ENCODE measurements at regions not wholly inside any gene's neighbourhood (a gene's known extent, or its start where the extent isn't known, plus 50 kb on each side); places are given as distances from the start of the nearest gene placed in this dataset.
"Not testable (repeated sequence)": the region's sequence is repeated elsewhere in the genome, so short reads cannot be mapped to it uniquely, and the experiment has no call there.

GRCh38 chr5:51034222-51034901, 348.9 kb upstream of the ISL1 start:
- no peak for DNase-seq (ENCODE audit: low read depth)

GRCh38 chr5:51039424-51040329, 343.6 kb upstream of the ISL1 start:
- no peak for DNase-seq (ENCODE audit: low read depth)

DNA sequence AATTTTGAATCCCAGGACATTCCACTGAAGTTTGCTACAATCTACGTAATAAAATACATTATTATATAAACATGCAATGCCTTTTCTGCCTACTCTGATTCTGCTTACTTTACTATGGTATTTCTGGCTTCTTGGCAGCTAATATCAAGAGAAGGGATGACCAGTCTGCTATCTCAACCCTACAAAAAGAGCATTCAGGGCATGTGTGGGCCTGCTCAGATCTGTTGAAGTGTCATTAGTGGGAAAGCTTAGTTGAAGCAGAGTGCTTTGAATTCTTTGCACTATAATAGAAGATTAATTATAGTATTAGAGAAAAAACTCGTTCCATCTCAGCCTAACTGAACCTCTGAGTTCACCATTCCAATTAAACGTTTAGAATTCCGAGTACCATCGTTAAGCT, 339.5 kb upstream of the ISL1 start:
- DNase-seq (ENCODE audit: low read depth) = no peak

DNA sequence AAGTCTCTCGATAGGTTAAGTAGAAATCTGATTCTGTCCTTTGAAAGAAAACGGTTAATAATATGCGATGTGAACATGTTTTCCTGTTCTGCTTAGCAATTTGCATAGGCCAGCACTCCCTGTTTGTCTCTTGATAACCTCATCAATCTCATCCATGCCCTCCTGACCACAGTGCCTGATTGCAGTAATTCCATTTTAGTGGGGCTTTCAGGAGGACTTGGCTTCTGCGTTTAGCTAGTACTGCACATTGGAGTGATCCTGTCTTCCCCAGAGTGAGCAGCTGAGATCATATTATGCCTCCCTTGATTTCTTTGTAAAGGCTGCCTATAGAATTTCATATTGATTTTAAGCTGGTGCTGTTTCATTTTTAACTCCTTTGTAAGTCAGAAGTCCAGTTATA, 335.9 kb upstream of the ISL1 start:
- DNase-seq (ENCODE audit: low read depth) = no peak

GRCh38 chr5:51053361-51053760, 329.9 kb upstream of the ISL1 start:
- DNase-seq (ENCODE audit: low read depth) = no peak

DNA sequence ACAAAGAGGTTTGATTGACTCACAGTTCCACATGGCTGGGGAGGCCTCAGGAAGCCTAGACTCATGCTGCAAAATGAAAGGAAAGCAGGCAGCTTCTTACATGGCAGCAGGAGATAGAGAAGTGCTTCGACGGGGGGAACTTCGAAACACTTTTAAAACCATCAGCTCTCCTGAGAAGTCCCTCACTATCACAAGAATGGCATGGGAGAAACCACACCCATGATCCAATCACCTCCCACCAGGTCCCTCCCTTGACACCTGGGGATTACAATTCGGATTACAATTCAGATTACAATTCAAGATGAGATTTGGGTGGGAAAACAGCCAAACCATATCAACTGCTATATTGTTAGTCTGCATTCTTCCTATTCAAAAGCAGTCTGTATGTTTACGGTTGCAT, 322.3 kb upstream of the ISL1 start:
- DNase-seq (ENCODE audit: low read depth) = no peak

DNA sequence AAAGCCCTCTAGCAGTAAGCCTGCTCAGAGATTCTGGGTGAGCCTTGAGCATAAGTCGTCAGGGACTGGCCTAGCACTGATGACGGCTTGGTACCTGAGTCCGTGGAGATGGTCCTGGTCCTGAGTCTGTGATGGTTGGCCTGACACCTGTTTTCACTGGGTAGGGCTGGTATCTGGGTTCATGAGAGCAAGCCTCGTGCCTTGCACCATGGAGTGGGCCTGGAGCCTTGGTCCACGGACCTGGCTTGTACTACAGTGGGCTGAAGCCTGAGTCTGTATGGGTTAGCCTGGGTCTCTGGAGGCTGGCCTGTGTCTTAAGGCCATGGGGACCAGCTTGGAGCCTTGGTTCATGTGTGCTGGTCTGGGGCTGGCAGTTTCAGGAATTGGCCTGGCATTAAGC, 310.3 kb upstream of the ISL1 start:
- no peak for DNase-seq (ENCODE audit: low read depth)

DNA sequence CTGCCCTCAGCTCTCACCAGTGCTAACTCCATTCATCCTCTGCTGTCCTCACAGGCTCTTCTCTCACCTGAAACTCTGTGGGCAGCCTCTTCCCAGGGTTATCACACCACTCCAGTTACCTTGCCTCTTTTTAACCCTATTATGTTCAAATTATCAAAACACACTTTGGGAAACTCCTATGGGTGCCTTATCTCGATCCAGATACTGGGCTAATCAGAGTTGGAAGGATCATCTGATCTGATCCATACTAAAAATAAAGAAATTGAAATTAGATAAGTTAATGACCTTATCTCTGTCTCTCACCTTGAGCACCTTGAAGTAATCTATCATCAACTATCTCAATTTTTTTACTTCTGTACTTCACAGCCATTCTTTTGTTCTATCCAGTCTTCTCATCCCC, 300.5 kb upstream of the ISL1 start:
- DNase-seq (ENCODE audit: low read depth) = no peak

DNA sequence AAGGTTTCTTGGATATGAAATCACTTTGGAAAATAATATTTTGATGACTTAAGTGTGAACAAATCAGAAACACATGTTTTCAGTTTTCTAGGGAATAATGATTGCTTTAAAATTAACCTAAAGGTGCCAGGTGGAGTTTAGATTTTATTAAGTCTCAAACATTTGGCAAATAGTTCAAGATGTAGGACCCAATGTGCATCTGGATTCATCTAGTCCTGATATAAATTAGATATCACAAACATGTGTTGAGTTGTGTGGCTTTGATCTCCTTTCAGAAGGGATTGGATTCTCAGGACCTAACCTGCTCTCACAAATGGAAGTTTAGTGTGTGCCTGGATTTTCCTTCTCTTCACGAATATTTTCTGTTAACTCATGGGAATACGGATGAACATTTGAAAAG, 291.4 kb upstream of the ISL1 start:
- no peak for DNase-seq (ENCODE audit: low read depth)

- no peak for DNase-seq (ENCODE audit: low read depth)
Observed at GRCh38 chr5:51095486-51095885, 287.8 kb upstream of the ISL1 start.

DNA sequence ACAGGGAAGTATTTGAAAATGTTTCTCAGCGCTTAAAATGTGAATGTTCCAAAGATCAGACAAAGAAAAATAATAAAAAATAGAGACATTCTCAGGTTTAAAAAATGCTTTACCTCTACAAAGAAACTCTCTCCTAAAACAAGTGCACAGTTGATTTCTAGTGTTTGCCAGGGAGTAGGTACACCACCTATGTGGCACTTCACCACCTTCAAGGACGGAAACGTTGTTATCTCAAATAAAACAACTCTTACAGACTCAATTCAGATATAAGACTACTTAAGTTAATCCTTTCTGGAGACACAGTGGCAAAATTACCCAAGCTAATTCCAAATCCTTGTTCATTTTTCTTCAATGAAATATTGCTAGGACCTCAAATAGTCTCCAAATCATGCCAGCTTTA, 286.4 kb upstream of the ISL1 start:
- DNase-seq (ENCODE audit: low read depth) = no peak

GRCh38 chr5:51099173-51099853, 283.9 kb upstream of the ISL1 start:
- no peak for DNase-seq (ENCODE audit: low read depth)

DNA sequence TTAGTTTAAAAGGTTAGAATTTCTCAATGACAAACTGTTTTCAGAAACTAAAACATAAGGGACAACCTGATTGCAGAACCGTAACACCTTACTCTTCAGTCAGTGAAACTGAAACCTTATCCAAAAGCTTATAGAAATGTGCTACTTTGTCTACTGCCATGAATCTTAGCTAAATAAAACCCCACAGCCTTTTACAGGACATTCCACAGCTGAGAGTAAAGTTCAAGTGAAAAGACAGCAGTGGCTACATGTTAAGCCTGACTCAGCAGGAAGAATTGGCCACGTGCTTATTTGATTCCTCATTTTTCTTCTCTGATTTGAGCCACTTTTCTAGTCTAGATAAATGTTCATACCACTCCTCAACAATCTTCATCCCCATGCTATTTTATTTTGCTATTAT, 278.7 kb upstream of the ISL1 start:
- DNase-seq (ENCODE audit: low read depth) = no peak

DNA sequence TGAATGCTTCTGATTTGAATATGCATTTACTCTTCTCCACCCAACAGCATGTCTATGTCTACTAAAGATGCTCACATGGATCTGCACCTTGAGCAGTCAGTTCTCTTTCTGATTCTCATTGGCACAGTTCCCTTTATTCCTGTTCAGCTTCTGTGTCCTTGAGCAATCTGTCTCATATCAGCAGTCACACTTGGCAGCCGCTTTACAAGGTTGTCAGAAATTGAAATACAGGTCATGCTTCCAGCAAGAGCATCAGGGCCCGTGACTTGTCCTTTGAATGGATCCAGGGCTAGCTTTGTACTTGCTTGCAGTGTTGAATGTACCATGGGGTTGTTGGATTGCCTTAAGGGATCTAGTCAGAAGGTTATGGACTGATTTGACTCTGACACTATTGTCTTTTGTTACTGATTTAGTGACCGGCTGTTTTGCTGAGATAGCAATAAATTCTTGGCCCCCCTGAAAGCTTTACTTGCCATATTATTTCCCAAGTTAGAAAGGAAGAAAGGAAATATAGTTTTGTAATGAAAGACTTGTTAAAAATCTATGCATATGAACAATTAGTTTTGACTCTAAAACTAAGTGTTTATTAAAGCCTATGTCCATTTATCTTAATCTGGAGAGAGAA, 273.4 kb upstream of the ISL1 start:
- DNase-seq (ENCODE audit: low read depth) = no peak

DNA sequence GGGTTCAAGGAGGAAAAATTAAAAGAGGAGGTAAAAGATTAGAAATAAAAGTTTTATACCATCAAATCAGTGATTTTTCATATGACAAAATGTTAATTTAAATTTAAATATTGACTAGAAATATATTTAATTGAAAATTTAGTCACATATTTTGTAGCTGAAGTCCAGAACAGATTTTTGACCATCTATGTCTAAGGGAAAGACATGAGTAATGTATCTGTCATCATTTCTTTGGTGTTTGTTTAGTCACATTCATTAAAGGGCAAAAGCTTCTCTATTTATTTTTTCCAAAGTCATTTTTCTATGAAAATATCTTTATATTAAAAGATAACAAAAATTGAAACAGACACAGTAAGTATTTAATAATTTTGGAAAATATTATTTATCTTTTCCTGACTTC, 252.0 kb upstream of the ISL1 start:
- no peak for DNase-seq (ENCODE audit: low read depth)

GRCh38 chr5:51138164-51138563, 245.1 kb upstream of the ISL1 start:
- no peak for DNase-seq (ENCODE audit: low read depth)

- no peak for DNase-seq (ENCODE audit: low read depth)
Observed at GRCh38 chr5:51148437-51148836, 234.8 kb upstream of the ISL1 start.

DNA sequence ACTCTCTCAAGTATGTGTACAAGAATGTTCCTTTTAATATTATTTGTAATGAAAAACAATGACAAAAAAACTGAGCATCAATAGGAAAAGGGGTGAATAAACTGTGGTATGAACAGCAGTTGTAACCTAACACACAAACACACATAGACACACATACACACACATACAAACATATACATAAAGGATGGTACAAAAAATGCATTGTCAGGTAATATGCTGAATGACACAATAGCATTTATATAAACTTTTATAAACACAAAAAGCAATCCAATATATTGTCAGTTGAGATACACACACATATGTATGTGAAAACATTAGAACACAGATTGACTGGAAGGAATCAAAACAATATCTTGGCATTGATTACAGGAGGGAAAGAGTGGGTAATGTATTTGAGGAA, 227.0 kb upstream of the ISL1 start:
- no peak for DNase-seq (ENCODE audit: low read depth)

DNA sequence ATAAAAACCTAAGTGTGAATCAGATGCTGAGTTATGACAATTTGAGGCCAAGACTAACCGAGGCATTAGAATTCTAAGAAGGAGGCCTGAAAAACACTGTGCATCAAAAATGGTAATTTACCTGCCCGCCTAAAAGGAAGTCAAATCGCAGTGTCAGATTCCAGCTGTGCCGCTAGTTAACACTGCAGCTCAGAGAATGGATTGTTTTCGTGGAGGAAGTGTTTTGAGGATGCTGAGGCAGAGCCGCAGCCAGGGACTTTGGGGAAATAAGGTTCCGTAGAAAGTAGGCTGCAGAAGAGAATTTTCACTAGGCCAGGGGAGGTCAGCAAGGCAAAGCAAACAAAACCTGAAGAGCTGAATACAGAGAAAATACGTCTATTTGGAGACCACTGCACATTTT, 226.4 kb upstream of the ISL1 start:
- no peak for DNase-seq (ENCODE audit: low read depth)

- DNase-seq (ENCODE audit: low read depth) = no peak
Observed at GRCh38 chr5:51159164-51159563, 224.1 kb upstream of the ISL1 start.

DNA sequence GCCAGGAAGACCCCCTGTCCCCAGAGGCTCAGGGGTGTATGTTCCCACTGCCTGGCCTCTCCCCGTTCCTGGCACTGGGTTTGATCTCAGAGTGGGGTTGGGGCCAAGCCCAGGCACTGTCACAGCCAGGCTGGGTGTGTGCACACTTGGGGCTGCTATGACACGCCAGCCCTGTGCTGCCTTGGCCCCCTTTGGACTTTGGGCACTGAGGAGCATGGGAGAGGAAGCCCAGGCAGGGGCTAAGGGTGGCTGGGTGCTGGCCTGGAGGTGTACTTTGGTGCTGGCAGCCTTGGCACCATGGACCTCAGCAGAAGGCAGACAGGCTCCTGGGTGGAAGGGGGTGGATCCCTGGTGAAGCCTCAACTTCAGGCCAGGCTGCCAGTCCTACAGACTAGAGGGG, 223.6 kb upstream of the ISL1 start:
- DNase-seq (ENCODE audit: low read depth) = no peak

DNA sequence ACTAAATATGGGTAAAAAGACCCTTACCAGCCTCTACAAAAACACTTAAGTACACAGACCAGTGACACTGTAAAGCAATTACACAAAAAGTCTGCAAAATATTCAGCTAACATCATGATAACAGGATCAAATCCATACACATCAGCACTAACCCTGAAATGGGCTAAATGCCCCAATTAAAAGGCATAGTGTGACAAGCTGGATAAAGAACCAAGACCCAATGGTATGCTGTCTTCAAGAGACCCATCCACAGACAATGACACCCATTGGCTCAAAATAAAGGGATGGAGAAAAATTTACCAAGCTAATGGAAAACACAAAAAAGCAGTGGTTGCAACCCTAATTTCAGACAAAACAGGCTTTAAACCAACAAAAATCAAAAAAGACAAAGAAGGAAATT, 221.0 kb upstream of the ISL1 start:
- no peak for DNase-seq (ENCODE audit: low read depth)

GRCh38 chr5:51165621-51166020, 217.6 kb upstream of the ISL1 start:
- not testable (repeated sequence) for DNase-seq (ENCODE audit: low read depth)

All from activated T-helper 1 cell treated with Interleukin-2 at 50 U/mL for 16 hours (primary cell).